GM23338 (cell line): ENCODE measurements at regions not wholly inside any gene's neighbourhood (a gene's known extent, or its start where the extent isn't known, plus 50 kb on each side); places are given as distances from the start of the nearest gene placed in this dataset.

Experiments used
- CTCF ChIP-seq, 2 experiments: fragments of 200-600 bp in 1 of 2; sonication (generic) in 1 of 2; conservative IDR thresholded peaks; 2 replicates each; pipeline versions ENCODE4 v1.5.1 to v1.6.1; 2016 to 2017; ENCODE audit warnings: antibody characterized with exemption in 2 of 2, low read depth in 2 of 2, mild to moderate bottlenecking in 2 of 2, moderate library complexity in 1 of 2
- EZH2 ChIP-seq: fragments of 200-600 bp; sonication (generic); IDR thresholded peaks from one replicate; pipeline ENCODE4 v1.8.0; 2017; ENCODE audit warnings: antibody characterized with exemption, mild to moderate bottlenecking, low read depth; ENCODE audit not compliant: unreplicated experiment
- NANOG ChIP-seq: IDR thresholded peaks from 2 replicates; pipeline ENCODE4 v1.6.1; 2016; ENCODE audit warnings: antibody characterized with exemption, borderline replicate concordance
- POLR2AphosphoS5 ChIP-seq: IDR thresholded peaks from 2 replicates; pipeline ENCODE4 v1.6.1; 2016; ENCODE audit warnings: antibody characterized with exemption, low read depth
- ZNF114 ChIP-seq: fragments of 250-450 bp; sonication (Bioruptor Pico); IDR thresholded peaks from 2 replicates; pipeline ENCODE4 v1.5.0; 2020; ENCODE audit warnings: mild to moderate bottlenecking, moderate library complexity

GRCh38 chr1:30172299-30172694 is 551.1 kb downstream of the MATN1 start:
- TF ChIP-seq EZH2 (no peak), CTCF (conservative IDR thresholded peaks at IDR 0.05; ENCODE audit: low read depth in 2 of 2) (no peak), NANOG (no peak), POLR2AphosphoS5 (no peak), ZNF114 (no peak)
